ENCODE measurements at regions not wholly inside any gene's neighbourhood (a gene's known extent, or its start where the extent isn't known, plus 50 kb on each side); places are given as distances from the start of the nearest gene placed in this dataset.

GRCh38 chr9:78114581-78114980 is 83.0 kb upstream of the GNAQ start (continued):
- no peak for TF ChIP-seq TCF7L2 (IDR thresholded peaks at IDR 0.05; ENCODE audit: borderline replicate concordance, extremely low read depth, insufficient read depth, insufficient read length)
- TF ChIP-seq ZNF274 (IDR thresholded peaks at IDR 0.05; ENCODE audit: low read depth, low read length): no peak
- TF ChIP-seq CEBPB (IDR thresholded peaks at IDR 0.05; ENCODE audit: low read depth): no peak
- no peak for TF ChIP-seq POLR2A (IDR thresholded peaks at IDR 0.05; ENCODE audit: borderline replicate concordance, extremely low read depth, insufficient read depth, insufficient read length)
- TF ChIP-seq EZH2 (IDR thresholded peaks at IDR 0.05): no peak
- no peak for TF ChIP-seq RAD21 (IDR thresholded peaks at IDR 0.05; ENCODE audit: low read depth)
- TF ChIP-seq POLR2AphosphoS5 (IDR thresholded peaks at IDR 0.05; ENCODE audit: low read depth, low read length): no peak
- no peak for TF ChIP-seq CBX3 (IDR thresholded peaks at IDR 0.05; ENCODE audit: low read depth)

- Histone ChIP-seq H3K9me3 (ENCODE audit: control insufficient read depth in 1 of 2, insufficient read depth in 1 of 2, low read depth in 1 of 2, low read length in 2 of 2) (no peaks in the 10 kb centered on the region), H2AFZ (ENCODE audit: low read depth, low read length, poor library complexity, severe bottlenecking) (no peak overlapping the region), H3K4me1 (ENCODE audit: control insufficient read depth in 1 of 2, insufficient read depth in 2 of 2, low read length in 2 of 2) (no peaks in the 10 kb centered on the region), H3K27ac (ENCODE audit: low read depth, low read length) (no peak overlapping the region), H3K4me3 (replicated peaks in 1 of 2; ENCODE audit: low read depth in 1 of 2, low read length in 2 of 2) (no peak overlapping the region), H3K4me2 (ENCODE audit: low read length) (no peak overlapping the region), H3K79me2 (ENCODE audit: insufficient read depth, low read length) (no peaks in the 10 kb centered on the region), H3K9me2 (ENCODE audit: insufficient read depth) (no peaks in the 10 kb centered on the region), H3K27me3 (ENCODE audit: insufficient read depth, low read length) (no peaks in the 10 kb centered on the region), H3K36me3 (ENCODE audit: control insufficient read depth in 1 of 2, insufficient read depth in 2 of 2, low read length in 2 of 2) (no peaks in the 10 kb centered on the region), H4K20me1 (ENCODE audit: insufficient read depth) (no peaks in the 10 kb centered on the region), H3K9ac (ENCODE audit: low read length) (no peak overlapping the region)
- CTCF ChIA-PET: no interaction called here
- BruUV-seq (replicated peaks): no TSS peak
- intact Hi-C loops (cut with micrococcal nuclease): loop anchor here (10.0 kb wide), 1 partner anchor 448 kb away; no protein-coding TSS in a partner anchor
- TF ChIP-seq ZFX (IDR thresholded peaks at IDR 0.05) (no peak), SP1 (IDR thresholded peaks at IDR 0.05; ENCODE audit: low read depth) (no peak), POLR2AphosphoS5 (IDR thresholded peaks at IDR 0.05; ENCODE audit: low read depth, low read length) (no peak), REST (IDR thresholded peaks at IDR 0.05; ENCODE audit: low read depth) (no peak), SIN3A (IDR thresholded peaks at IDR 0.05; ENCODE audit: low read depth) (no peak), FOSL1 (IDR thresholded peaks at IDR 0.05; ENCODE audit: low read depth) (no peak)
- DNase-seq (ENCODE audit: low read depth, low spot score) (no peak), ATAC-seq (no peak)
- POLR2A ChIA-PET: no interaction called here
- RAD21 ChIA-PET (ENCODE audit: low non-redundant PET in 1 of 2, low total read pairs in 2 of 2, uncharacterized antibody in 2 of 2, unreplicated experiment in 2 of 2): no interaction called here
These were observed 80.8 kb upstream of the GNAQ start for GRCh38 chr9:78112406-78112805.

Data from HCT116 (cell line).